Naive thymus-derived CD8-positive, alpha-beta T cell (primary cell): ENCODE measurements at regions not wholly inside any gene's neighbourhood (a gene's known extent, or its start where the extent isn't known, plus 50 kb on each side); places are given as distances from the start of the nearest gene placed in this dataset.
"Not testable (repeated sequence)": the region's sequence is repeated elsewhere in the genome, so short reads cannot be mapped to it uniquely, and the experiment has no call there.

Experiments used
- ATAC-seq, 2 donors: fragments of 150-1000 bp; cut with Tn5 transposase in 1 of 2; sonication (Bioruptor Pico), chemical (Tn5 transposase) in 1 of 2; 1 replicate in 1 of 2; 2 replicates in 1 of 2; pipeline ENCODE4 v1.10.0; 2021; ENCODE audit warnings: mild to moderate bottlenecking in 2 of 2, moderate library complexity in 2 of 2
- POLR2A ChIA-PET: fragments of 350-600 bp; sonication (Branson Sonifier 250); formaldehyde crosslinking; loops from one replicate; lab custom pipeline; 2021; ENCODE audit warnings: antibody characterized with exemption; lab: Charles Lee
- DNase-seq, 10 donors: peaks; one replicate each; pipeline versions ENCODE4 v3.0.0 to v3.0.0-alpha.2; 2020 to 2022
- H3K27ac Mint-ChIP-seq, 10 donors: one replicate each; pipeline ENCODE4 v1.8.0; 2020 to 2022; ENCODE audit warnings: mild to moderate bottlenecking in 10 of 10, mixed read lengths in 10 of 10, moderate library complexity in 4 of 10, inconsistent platforms in 1 of 10
- H3K27me3 Mint-ChIP-seq, 5 donors: one replicate each; pipeline ENCODE4 v1.8.0; 2021 to 2022; ENCODE audit warnings: mixed read lengths in 5 of 5
- H3K36me3 Mint-ChIP-seq, 3 donors: one replicate each; pipeline ENCODE4 v1.8.0; 2020 to 2022; ENCODE audit warnings: mixed read lengths in 3 of 3, mild to moderate bottlenecking in 2 of 3, inconsistent platforms in 1 of 3
- H3K4me1 Mint-ChIP-seq, 4 donors: one replicate each; pipeline ENCODE4 v1.8.0; 2021 to 2022; ENCODE audit warnings: mixed read lengths in 4 of 4
- H3K4me3 Mint-ChIP-seq, 10 donors: one replicate each; pipeline ENCODE4 v1.8.0; 2020 to 2022; ENCODE audit warnings: mild to moderate bottlenecking in 10 of 10, mixed read lengths in 10 of 10, moderate library complexity in 6 of 10, inconsistent platforms in 1 of 10
- H3K9me3 Mint-ChIP-seq, 9 donors: one replicate each; pipeline ENCODE4 v1.8.0; 2020 to 2022; ENCODE audit warnings: mixed read lengths in 9 of 9, mild to moderate bottlenecking in 3 of 9, inconsistent platforms in 1 of 9, moderate library complexity in 1 of 9

DNA sequence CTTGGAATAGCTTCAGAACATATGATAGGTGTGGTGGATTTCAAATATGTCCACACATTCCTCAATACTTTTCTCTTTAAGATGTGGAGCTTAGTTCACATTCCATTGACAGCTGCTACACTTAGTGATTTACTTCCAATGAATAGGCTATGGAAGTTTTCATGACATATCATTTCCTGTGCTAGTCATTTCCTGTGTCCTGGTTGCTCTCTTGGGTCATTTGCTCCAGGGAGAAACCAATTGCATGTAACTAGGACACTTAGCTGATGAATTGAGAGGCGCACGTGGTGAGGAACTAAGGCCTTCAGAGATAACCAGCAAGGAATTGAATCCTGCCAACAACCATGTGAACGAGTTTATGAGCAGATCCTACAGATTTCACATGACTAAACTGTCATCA lies 120.9 kb downstream of the SLC17A6 start:
- Mint-ChIP-seq H3K4me1 (no peaks in the 10 kb centered on the region), H3K27ac (no peak overlapping the region), H3K36me3 (no peaks in the 10 kb centered on the region), H3K27me3 (peaks cover 3 to 27% (median 9%) of the 10 kb centered on the region in 5 donors), H3K9me3 (no peaks in the 10 kb centered on the region), H3K4me3 (no peak overlapping the region)
- no peak for ATAC-seq
- DNase-seq = no peak
- POLR2A ChIA-PET = no interaction called here

DNA sequence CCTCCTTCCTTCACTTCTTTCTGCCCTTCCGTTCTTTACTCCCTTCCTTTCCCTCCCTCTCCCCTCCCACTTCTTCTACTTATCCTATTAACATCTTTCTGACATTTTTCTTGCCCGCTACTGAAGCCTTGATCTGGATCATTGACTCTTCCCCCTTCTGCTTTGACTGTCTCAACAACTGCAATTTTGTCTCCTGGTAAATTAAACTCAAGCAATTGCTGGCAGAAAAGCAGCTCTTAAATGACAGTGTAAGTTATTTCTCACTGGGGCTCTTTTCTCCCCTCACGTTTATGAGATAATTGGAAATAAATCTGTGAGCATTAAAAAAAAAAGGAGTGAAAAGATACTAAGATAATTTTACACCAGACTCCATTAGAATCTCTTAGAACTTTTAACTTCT lies 120.0 kb downstream of the SLC17A6 start:
- POLR2A ChIA-PET = no interaction called here
- DNase-seq (no peak), ATAC-seq (no peak)
- H3K27ac Mint-ChIP-seq = no peak overlapping the region
- H3K4me1 Mint-ChIP-seq = no peaks in the 10 kb centered on the region
- H3K4me3 Mint-ChIP-seq = no peak overlapping the region
- H3K36me3 Mint-ChIP-seq = no peaks in the 10 kb centered on the region
- H3K27me3 Mint-ChIP-seq = peaks cover 3 to 21% (median 6%) of the 10 kb centered on the region in 5 donors
- no peaks in the 10 kb centered on the region for H3K9me3 Mint-ChIP-seq

DNA sequence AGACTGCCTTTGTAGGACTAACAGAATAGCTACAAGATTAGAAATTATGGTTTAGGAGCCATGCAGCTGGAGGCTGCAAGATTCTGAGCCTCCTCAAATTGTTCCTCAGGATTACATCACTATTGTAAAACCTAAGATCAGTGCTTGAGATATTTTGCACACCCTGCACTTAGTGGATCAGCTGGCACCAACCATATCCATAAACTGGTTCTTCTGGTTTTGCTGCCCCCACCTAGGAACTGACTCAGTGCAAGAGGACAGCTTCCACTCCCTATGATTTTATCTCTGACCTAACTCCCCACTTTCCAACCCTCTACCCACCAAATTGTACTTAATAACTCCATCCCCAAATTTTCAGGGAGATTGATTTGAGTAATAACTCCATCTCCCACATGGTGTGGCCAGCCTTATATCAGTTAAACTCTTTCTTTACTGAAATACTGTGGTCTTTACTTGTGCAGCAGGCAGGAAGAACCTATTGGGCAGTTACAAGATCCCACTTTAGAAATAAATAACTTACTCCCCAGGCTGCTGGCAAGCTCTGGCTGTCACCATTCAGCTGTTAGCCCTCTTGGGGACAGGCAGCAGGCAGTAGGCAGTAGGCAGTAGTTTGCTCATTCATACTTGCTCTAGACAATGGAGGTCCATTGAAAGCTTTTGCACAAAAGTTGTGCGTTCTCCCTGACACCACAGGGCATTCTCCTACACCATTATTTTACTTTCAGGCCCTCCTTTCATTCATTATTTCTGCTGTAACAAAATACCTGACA lies 119.0 kb downstream of the SLC17A6 start:
- Mint-ChIP-seq H3K36me3 (no peaks in the 10 kb centered on the region), H3K4me3 (no peak overlapping the region), H3K27me3 (peaks cover 0 to 20% (median 4%) of the 10 kb centered on the region in 5 donors), H3K9me3 (no peaks in the 10 kb centered on the region), H3K4me1 (no peaks in the 10 kb centered on the region), H3K27ac (no peak overlapping the region)
- ATAC-seq = no peak
- POLR2A ChIA-PET = no interaction called here
- DNase-seq = no peak

- H3K4me1 Mint-ChIP-seq = no peaks in the 10 kb centered on the region
- peaks cover 0 to 24% (median 6%) of the 10 kb centered on the region in 5 donors for H3K27me3 Mint-ChIP-seq
- DNase-seq (no peak), ATAC-seq (no peak)
- POLR2A ChIA-PET = no interaction called here
- H3K36me3 Mint-ChIP-seq = no peaks in the 10 kb centered on the region
- no peak overlapping the region for H3K27ac Mint-ChIP-seq
- no peak overlapping the region for H3K4me3 Mint-ChIP-seq
- H3K9me3 Mint-ChIP-seq = no peaks in the 10 kb centered on the region
These were observed 116.4 kb downstream of the SLC17A6 start for GRCh38 chr11:22454461-22455090.

- Mint-ChIP-seq H3K27ac (no peak overlapping the region), H3K4me3 (no peak overlapping the region), H3K9me3 (no peaks in the 10 kb centered on the region), H3K36me3 (no peaks in the 10 kb centered on the region), H3K4me1 (no peaks in the 10 kb centered on the region), H3K27me3 (peaks cover 2 to 30% (median 5%) of the 10 kb centered on the region in 5 donors)
- no peak for ATAC-seq
- DNase-seq = no peak
- POLR2A ChIA-PET = no interaction called here
These were observed 111.3 kb downstream of the SLC17A6 start for GRCh38 chr11:22449441-22449840.

GRCh38 chr11:22444076-22444475 lies 105.9 kb downstream of the SLC17A6 start:
- no peak overlapping the region for H3K4me3 Mint-ChIP-seq
- POLR2A ChIA-PET = no interaction called here
- H3K9me3 Mint-ChIP-seq = no peaks in the 10 kb centered on the region
- H3K27ac Mint-ChIP-seq = no peak overlapping the region
- no peak for ATAC-seq
- H3K4me1 Mint-ChIP-seq = no peaks in the 10 kb centered on the region
- H3K27me3 Mint-ChIP-seq = peaks cover 0 to 30% (median 2%) of the 10 kb centered on the region in 5 donors
- no peaks in the 10 kb centered on the region for H3K36me3 Mint-ChIP-seq
- DNase-seq = no peak

- H3K4me3 Mint-ChIP-seq = no peak overlapping the region
- no peaks in the 10 kb centered on the region for H3K36me3 Mint-ChIP-seq
- H3K9me3 Mint-ChIP-seq = no peaks in the 10 kb centered on the region
- no peak for DNase-seq
- no peak overlapping the region for H3K27ac Mint-ChIP-seq
- no peaks in the 10 kb centered on the region for H3K4me1 Mint-ChIP-seq
- ATAC-seq = no peak
- POLR2A ChIA-PET = no interaction called here
- H3K27me3 Mint-ChIP-seq = peaks cover 0 to 17% (median 1%) of the 10 kb centered on the region in 5 donors
These were observed 103.7 kb downstream of the SLC17A6 start for GRCh38 chr11:22441831-22442230.

DNA sequence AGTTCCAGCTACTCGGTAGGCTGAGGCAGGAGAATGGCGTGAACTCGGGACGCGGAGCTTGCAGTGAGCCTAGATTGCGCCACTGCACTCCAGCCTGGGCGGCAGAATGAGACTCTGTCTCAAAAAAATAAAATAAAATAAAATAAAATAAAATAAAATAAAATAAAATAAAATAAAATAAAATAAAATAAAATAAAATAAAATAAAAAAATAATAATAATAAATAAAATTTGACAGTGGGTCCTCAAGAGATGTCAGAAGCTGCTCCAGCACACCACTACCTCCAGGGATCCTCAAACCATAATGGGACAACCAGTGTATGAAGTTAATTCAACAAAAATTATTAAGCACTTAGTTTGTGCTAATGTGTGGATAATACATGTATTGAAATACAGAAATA lies 97.4 kb downstream of the SLC17A6 start:
- Mint-ChIP-seq H3K27me3 (peaks cover 13 to 29% (median 26%) of the 10 kb centered on the region in 5 donors), H3K4me1 (peaks cover 5 to 18% (median 14%) of the 10 kb centered on the region in 4 donors)
- H3K9me3 Mint-ChIP-seq, ATAC-seq, H3K36me3 Mint-ChIP-seq, POLR2A ChIA-PET, H3K27ac Mint-ChIP-seq, DNase-seq, H3K4me3 Mint-ChIP-seq: not testable (repeated sequence)

- H3K4me1 Mint-ChIP-seq = peaks cover 5 to 18% (median 14%) of the 10 kb centered on the region in 4 donors
- ATAC-seq (no peak), DNase-seq (no peak)
- POLR2A ChIA-PET = no interaction called here
- no peak overlapping the region for H3K27ac Mint-ChIP-seq
- H3K36me3 Mint-ChIP-seq = no peaks in the 10 kb centered on the region
- peaks cover 15 to 37% (median 31%) of the 10 kb centered on the region in 5 donors for H3K27me3 Mint-ChIP-seq
- peak overlapping the region in 1 of 10 donors; percentile 74 for H3K4me3 Mint-ChIP-seq
- peaks cover 0 to 8% (median 0%) of the 10 kb centered on the region in 9 donors for H3K9me3 Mint-ChIP-seq
These were observed 95.3 kb downstream of the SLC17A6 start for GRCh38 chr11:22433517-22433916.

DNA sequence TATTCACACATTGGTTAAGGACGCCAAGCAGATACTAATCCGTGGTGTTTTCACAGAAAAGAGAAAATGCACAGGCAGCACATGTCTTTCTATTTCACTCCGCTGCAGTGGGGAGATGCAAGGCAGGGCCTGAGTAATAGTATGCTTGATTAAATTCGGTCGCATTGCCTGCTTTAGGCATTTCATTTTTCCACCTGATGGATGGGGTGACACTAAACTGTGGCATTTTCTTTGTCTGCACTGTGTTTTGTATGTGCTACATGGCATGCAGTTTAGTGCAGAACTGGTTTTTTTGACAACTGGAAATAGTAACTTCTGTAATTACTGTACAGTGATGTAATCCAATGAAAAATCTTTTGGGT lies 94.9 kb downstream of the SLC17A6 start:
- Mint-ChIP-seq H3K9me3 (peaks cover 0 to 12% (median 2%) of the 10 kb centered on the region in 9 donors), H3K4me3 (peak overlapping the region in 9 of 10 donors; percentile 24 to 74 (median 56)), H3K4me1 (peaks cover 5 to 18% (median 14%) of the 10 kb centered on the region in 4 donors), H3K27me3 (peaks cover 15 to 37% (median 31%) of the 10 kb centered on the region in 5 donors), H3K27ac (no peak overlapping the region), H3K36me3 (peaks cover 0 to 2% (median 0%) of the 10 kb centered on the region in 3 donors)
- ATAC-seq (no peak), DNase-seq (no peak)
- POLR2A ChIA-PET = no interaction called here

DNA sequence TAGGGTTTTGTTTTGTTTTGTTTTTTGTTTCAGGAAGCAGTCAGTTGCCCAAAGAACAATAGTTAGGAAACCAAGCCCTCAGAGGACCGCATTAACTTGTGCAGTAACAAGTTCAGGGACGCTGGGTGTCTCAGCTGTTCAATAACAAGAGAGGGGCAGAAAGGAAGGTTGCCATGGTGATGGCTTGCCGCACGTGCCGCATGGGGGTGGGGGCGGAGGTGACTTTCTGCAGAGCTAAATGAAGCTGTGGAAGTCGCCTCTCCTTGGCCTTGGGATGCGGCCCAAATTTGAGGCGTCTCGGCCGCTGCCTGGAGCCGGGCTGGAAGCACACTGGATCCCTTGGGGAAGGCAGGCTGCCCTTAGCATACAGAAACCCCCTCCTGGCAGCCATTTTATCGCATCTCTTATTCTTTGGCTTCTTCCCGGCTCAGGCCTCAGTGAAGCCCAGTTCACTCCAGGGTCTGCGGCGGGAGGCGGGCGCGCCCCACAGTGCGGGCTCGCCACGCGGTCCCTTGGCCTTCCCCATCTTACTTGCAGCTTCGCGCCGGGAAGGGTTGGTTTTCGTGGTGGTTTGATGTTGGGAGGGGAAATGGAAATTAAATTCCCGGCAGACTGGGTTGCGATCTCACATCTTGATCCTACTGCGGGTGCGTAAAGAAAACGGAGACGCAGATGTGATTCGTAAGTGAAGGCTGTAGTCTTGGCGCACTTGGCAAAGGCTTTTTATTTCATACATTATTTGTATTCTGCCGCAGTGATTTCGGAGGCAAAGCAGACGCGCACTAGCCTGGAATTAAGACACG lies 94.3 kb downstream of the SLC17A6 start:
- H3K27me3 Mint-ChIP-seq = peaks cover 15 to 37% (median 31%) of the 10 kb centered on the region in 5 donors

DNA sequence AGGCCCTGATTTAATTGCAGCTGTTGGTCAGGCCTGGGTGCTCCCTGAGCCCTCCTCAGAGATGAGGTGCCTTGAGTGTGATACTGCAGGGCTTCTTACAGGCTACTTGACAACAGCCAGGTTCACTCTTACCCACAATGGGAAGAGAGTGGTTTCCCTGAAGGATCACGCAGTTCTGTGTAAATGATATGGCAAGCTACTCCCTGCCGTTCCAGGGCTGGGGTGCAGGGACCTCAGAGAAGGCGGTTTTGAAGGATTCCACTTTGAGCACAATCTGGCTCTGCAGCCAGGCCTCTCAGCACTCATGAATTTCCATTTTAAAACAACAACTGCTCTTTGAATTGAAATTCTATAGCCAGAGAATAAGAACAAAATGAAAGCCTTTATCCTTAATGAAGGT lies 92.9 kb downstream of the SLC17A6 start:
- POLR2A ChIA-PET = no interaction called here
- Mint-ChIP-seq H3K4me1 (peaks cover 5 to 18% (median 14%) of the 10 kb centered on the region in 4 donors), H3K4me3 (no peak overlapping the region), H3K27ac (no peak overlapping the region), H3K36me3 (peaks cover 0 to 2% (median 0%) of the 10 kb centered on the region in 3 donors), H3K27me3 (peaks cover 15 to 37% (median 31%) of the 10 kb centered on the region in 5 donors), H3K9me3 (peaks cover 0 to 14% (median 2%) of the 10 kb centered on the region in 9 donors)
- DNase-seq (no peak), ATAC-seq (no peak)

More for the DNA sequence above, 94.3 kb downstream of the SLC17A6 start:
- H3K9me3 Mint-ChIP-seq = peaks cover 0 to 14% (median 2%) of the 10 kb centered on the region in 9 donors
- DNase-seq (peak in 1 of 10 donors; percentile 31), ATAC-seq (peak in 1 of 2 donors; percentile 35)
- H3K36me3 Mint-ChIP-seq = peaks cover 0 to 2% (median 0%) of the 10 kb centered on the region in 3 donors
- peaks cover 5 to 18% (median 14%) of the 10 kb centered on the region in 4 donors for H3K4me1 Mint-ChIP-seq
- POLR2A ChIA-PET = no interaction called here
- peak overlapping the region; percentile 24 to 74 (median 55) for H3K4me3 Mint-ChIP-seq
- H3K27ac Mint-ChIP-seq = no peak overlapping the region
